Lung microvascular endothelial cell (primary cell): ENCODE measurements at regions not wholly inside any gene's neighbourhood (a gene's known extent, or its start where the extent isn't known, plus 50 kb on each side); places are given as distances from the start of the nearest gene placed in this dataset.

Experiments used
- DNase-seq, 2 donors: peaks; one replicate each; pipeline versions ENCODE4 v3.0.0 to v3.0.0-alpha.2; 2010; ENCODE audit warnings: low read depth in 2 of 2

DNA sequence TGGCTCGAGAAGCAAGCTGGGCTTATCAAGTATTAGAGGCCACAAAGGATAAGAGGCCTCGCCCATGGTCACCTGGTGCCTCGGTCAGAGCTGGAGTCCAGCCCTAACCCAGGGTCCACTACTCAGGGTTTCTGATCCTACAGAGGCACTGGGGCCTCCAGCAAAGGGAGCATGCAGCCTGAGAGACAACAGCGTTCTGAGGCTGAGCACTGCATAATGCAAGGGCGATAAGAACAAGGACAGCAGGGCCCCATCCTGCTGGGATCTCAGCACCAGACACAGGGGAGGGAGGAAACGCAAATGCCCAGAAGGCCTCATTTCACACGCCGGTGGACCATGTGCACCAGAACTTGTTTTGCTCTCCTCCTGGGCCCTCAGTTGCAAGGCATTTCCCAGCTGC lies 63.0 kb downstream of the C5orf15 start:
- no peak for DNase-seq

GRCh38 chr5:133904641-133905040 lies 63.8 kb downstream of the C5orf15 start:
- DNase-seq: no peak

- no peak for DNase-seq
Observed at GRCh38 chr5:133902511-133903118, 65.8 kb downstream of the C5orf15 start.

DNA sequence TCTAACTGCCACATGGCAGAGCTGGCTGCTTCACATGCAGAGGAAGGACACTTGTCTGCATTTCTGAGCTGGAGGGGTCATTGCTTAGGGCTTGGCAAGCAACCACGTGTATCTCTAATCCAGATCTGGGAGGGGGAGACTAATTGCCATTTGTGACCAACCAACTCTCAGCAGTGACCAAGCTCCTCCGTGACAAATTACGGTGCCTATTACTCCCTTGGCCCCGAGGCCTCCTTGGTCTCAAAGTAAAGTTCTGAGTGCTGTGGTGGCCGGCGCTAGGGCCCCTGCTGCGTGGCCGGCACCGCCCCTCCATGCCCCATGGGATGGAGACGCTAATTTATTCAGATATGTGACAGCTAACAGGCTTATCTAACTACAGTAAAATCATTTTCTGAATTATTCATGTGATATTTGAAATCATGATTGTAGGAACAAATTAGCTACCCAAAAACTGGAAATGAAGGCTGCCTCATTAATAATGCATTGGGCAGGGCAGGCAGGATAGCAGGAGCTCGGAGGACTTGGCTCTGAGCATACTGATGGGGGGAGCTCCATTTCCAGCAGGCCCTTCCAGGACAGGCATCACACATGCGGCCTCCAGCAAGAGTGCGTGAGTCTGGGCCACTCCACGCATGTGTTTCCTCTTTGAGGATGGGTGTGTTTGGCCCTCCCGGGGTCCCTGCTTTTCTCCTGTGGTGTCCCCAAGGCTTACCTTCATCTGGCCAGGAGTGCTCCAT lies 67.7 kb downstream of the C5orf15 start:
- DNase-seq: no peak

DNA sequence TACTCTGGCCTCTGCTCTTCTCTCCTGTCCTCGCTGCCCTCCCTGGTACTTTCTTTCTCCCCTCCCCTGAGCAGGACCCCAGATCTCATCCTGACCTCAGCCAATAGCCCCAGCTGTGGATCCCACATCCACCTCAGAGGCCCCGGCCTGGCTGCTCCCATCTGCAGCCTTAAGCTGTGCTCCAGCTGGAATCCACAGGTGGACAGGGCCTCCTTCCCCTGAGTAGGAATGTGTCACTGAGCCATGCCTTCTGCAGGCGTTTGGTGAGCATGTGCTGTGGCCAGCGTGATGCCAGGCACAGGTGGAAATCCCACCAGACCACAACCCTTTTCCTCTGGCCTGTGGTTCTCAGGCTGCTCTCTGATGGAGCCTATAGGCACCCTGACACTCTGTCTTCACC lies 68.9 kb downstream of the C5orf15 start:
- DNase-seq: no peak

DNA sequence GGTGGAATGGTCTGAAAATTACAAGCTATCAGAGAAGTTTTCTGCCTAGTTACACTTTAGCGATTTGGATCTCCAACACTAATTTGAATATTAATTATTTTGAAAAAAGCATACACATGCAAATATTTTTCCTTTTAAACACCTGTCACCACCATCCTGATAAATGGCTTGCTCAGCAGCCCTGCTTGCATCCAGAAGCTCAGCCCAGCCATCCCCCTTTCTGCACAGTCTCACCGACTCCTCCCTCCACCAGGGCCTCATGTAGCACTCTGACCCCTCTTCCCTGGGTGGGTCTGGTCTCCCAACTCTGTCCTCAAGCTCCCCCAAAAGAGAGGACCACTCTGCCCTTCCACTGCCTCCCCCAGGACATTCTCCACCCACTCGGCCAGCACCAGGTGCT lies 70.0 kb downstream of the C5orf15 start:
- no peak for DNase-seq

- no peak for DNase-seq
Observed at GRCh38 chr5:133897431-133897830, 71.0 kb downstream of the C5orf15 start.

- no peak for DNase-seq
Observed at GRCh38 chr5:133896873-133897272, 71.6 kb downstream of the C5orf15 start.

GRCh38 chr5:133895979-133896845 lies 72.2 kb downstream of the C5orf15 start:
- DNase-seq: no peak

DNA sequence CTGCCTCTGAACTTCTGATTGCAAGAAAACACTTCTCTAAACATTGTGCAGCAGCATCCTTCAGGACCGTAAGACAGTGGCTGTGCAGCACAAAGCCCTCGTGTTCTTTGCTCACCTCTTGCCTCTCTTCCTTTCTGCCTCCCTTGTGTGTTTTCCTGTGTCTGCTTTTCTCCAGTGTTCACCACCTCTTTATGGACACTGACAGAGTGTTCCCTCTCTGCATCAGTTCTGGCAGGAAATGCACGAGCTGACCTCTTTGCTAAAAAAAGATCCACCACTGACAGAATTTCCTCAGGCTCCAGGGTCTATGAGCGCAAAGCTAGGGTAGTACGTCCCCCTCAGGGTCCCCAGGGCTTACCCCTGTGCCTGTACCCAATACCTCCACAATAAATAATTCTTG lies 74.3 kb downstream of the C5orf15 start:
- peak in 1 of 2 donors; percentile 22 for DNase-seq

GRCh38 chr5:133892774-133893173 lies 75.7 kb downstream of the C5orf15 start:
- DNase-seq: no peak

DNA sequence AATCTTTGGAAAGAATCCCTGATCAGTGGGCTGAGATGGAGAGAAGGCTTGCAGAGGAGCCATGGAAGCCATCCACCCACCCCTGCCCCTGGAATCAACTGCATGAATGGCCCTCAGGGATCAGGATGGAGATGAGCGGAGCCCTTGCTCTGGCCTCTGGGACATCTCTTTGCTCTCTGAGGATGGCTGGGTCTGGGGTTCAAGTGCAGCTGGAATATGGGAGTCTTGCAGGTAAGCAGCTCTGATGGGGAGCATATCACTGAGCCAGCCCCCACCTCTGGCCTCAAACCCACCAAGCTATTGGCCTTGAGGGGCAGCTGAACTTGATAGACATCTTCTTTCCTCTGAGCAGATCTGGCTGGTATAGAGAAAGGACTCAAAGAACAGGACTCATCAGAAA lies 76.1 kb downstream of the C5orf15 start:
- DNase-seq: no peak

- no peak for DNase-seq
Observed at GRCh38 chr5:133891390-133891789, 77.0 kb downstream of the C5orf15 start.

DNA sequence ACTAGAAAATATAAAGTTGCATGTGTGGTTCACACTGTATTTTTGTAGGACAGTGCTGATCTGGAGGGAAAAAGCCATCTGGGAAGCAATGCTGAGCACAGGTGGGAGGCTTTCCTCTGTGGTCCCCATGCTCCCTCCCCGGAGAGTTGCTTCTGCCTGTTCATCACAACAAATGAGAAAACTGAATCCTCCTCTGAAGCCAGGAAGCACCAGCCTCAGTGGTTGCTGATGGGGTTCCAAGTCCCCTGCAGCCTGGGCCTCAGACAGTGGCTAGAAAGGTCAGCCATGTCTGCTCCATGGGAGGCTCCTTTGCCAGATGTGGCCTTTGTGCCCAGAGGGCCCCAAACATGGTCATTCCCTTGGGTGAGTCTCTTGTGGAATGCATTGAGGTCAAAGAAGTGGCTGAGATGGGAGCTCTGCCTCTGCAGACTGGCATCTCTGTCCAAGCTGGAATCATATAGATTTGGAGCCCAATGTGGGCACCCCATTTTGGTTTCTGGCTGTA lies 77.6 kb downstream of the C5orf15 start:
- no peak for DNase-seq

DNA sequence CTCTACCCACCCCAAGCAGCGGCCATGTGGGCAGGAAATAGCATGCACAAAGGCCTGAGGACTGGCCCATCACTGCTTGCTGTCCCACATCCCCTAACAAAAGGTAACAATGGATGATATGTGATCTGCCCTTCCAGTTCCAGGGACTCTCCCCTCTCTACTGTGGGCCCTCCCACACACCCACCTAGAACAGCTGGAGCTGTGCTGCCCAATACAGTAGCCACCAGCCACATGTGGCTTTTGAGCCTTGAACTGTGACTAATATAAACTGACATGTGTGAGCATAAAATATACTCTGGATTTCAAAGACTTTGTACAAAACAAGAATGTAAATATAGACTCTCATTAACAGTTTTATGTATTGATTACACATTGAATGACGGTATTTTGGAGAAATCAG lies 78.1 kb downstream of the C5orf15 start:
- no peak for DNase-seq

GRCh38 chr5:133889271-133889905 lies 79.0 kb downstream of the C5orf15 start:
- no peak for DNase-seq

GRCh38 chr5:133888625-133888991 lies 79.8 kb downstream of the C5orf15 start:
- no peak for DNase-seq

- DNase-seq: no peak
Observed at GRCh38 chr5:133885566-133885965, 82.9 kb downstream of the C5orf15 start.

DNA sequence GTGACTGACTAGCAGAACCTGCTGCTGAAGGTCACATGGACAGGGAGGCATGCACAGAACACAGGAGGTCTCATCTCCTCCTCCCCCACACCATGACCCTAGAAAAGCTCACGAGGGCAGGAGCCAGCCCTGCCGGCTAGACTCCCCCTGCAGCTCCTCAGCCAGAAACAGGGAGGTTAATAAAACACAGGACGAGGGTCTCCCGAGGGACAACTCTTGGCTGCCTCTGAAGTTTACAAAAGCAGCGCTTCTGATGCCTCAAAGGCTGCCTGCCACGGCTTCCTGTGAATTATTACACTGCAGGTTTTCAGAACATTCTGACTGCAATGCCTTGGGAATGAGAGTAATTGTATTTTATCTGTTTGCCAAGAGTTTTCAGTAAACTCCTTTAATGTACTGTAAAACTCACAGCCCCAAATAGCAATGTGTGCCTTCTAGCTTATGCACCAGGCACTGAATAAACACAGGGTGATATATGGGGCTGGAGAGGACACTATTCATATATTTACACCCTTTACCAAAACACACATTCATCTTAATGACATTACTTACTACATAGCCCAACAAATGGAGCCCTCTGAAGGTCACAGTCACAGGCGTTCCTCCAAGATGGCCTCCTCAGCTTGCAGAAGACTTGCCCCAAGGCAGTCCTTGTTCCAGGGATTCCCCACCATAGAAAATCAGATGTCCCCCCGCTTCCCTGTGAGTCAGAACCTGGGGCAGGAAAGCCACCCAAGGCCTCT lies 83.7 kb downstream of the C5orf15 start:
- no peak for DNase-seq

DNA sequence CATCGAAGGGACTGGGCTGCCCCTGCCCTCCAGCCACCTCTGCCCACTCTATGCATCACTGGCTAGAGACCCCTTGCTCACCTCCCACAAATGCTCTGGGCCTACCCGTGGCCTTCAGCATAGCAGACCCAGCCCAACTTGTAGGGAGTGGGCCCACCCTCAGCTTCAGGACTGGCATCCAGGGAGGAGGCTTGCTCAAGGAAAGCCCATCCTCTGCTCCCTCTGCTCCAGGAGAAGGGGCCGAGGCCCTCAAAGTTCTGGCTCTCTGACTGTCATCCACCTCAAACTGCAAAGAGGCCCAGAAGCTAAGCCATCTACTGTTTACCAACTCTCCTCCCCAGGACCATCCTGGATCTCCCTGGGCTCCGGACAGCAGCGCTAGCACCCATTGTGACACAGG lies 84.5 kb downstream of the C5orf15 start:
- no peak for DNase-seq

- DNase-seq: no peak
Observed at GRCh38 chr5:133882846-133883245, 85.6 kb downstream of the C5orf15 start.
